ENCODE measurements at regions not wholly inside any gene's neighbourhood (a gene's known extent, or its start where the extent isn't known, plus 50 kb on each side); places are given as distances from the start of the nearest gene placed in this dataset.

DNA sequence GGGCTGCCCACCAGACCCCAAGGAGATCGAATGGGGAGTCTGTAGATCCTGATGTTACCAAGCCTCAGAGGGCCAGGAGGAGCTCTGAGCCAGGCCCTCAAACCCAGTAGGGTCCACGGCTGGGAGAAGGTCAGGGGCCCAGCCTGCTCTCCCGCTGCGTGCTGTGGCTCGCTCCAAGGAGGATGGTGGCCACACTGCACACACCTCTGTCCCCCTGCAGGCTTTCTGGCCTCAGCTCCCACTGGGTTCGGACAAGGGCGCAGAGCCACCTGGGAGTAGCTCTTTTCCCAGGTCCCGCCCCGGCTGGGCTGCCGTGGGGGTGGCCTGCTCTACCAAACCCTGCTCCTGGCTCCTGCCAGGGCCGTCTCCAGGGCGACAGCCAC is 175.8 kb downstream of the ZNF248 start:
- TF ChIP-seq, protein P1, sequence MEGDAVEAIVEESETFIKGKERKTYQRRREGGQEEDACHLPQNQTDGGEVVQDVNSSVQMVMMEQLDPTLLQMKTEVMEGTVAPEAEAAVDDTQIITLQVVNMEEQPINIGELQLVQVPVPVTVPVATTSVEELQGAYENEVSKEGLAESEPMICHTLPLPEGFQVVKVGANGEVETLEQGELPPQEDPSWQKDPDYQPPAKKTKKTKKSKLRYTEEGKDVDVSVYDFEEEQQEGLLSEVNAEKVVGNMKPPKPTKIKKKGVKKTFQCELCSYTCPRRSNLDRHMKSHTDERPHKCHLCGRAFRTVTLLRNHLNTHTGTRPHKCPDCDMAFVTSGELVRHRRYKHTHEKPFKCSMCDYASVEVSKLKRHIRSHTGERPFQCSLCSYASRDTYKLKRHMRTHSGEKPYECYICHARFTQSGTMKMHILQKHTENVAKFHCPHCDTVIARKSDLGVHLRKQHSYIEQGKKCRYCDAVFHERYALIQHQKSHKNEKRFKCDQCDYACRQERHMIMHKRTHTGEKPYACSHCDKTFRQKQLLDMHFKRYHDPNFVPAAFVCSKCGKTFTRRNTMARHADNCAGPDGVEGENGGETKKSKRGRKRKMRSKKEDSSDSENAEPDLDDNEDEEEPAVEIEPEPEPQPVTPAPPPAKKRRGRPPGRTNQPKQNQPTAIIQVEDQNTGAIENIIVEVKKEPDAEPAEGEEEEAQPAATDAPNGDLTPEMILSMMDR (conservative IDR thresholded peaks at IDR 0.05; ENCODE audit: low read depth in 2 of 2), result no peak
- TF ChIP-seq EZH2 (IDR thresholded peaks at IDR 0.05; ENCODE audit: low read depth, unreplicated experiment) (no peak), POLR2AphosphoS5 (IDR thresholded peaks at IDR 0.05; ENCODE audit: low read depth) (no peak)
- TF ChIP-seq, protein P2, sequence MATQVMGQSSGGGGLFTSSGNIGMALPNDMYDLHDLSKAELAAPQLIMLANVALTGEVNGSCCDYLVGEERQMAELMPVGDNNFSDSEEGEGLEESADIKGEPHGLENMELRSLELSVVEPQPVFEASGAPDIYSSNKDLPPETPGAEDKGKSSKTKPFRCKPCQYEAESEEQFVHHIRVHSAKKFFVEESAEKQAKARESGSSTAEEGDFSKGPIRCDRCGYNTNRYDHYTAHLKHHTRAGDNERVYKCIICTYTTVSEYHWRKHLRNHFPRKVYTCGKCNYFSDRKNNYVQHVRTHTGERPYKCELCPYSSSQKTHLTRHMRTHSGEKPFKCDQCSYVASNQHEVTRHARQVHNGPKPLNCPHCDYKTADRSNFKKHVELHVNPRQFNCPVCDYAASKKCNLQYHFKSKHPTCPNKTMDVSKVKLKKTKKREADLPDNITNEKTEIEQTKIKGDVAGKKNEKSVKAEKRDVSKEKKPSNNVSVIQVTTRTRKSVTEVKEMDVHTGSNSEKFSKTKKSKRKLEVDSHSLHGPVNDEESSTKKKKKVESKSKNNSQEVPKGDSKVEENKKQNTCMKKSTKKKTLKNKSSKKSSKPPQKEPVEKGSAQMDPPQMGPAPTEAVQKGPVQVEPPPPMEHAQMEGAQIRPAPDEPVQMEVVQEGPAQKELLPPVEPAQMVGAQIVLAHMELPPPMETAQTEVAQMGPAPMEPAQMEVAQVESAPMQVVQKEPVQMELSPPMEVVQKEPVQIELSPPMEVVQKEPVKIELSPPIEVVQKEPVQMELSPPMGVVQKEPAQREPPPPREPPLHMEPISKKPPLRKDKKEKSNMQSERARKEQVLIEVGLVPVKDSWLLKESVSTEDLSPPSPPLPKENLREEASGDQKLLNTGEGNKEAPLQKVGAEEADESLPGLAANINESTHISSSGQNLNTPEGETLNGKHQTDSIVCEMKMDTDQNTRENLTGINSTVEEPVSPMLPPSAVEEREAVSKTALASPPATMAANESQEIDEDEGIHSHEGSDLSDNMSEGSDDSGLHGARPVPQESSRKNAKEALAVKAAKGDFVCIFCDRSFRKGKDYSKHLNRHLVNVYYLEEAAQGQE (IDR thresholded peaks at IDR 0.05; ENCODE audit: unreplicated experiment), result no peak
